Heart left ventricle (tissue), 16 donors: ENCODE measurements at regions not wholly inside any gene's neighbourhood (a gene's known extent, or its start where the extent isn't known, plus 50 kb on each side); places are given as distances from the start of the nearest gene placed in this dataset.

Experiments used
- ATAC-seq, 4 donors: fragments of 200-7000 bp; cut with Tn5 transposase; one replicate each; pipeline ENCODE4 v1.9.1; 2020 to 2022; ENCODE audit warnings: moderate library complexity in 4 of 4, mild to moderate bottlenecking in 3 of 4, moderate number of reproducible peaks in 1 of 4
- DNase-seq, 5 donors: peaks; one replicate each; pipeline ENCODE4 v3.0.0-alpha.2; 2020
- H3K27ac ChIP-seq, 12 donors: fragments of 200-600 bp; sonication (generic) in 4 of 12; one replicate each; pipeline versions ENCODE4 v1.5.0 to v1.8.0; 2016 to 2022; ENCODE audit warnings: mild to moderate bottlenecking in 2 of 12
- H3K27me3 ChIP-seq, 9 donors: fragments of 200-600 bp; sonication (generic) in 2 of 9; one replicate each; pipeline versions ENCODE4 v1.5.1 to v1.8.0; 2016 to 2022; ENCODE audit warnings: mild to moderate bottlenecking in 3 of 9
- H3K36me3 ChIP-seq, 9 donors: fragments of 200-600 bp; sonication (generic) in 2 of 9; one replicate each; pipeline versions ENCODE4 v1.5.0 to v1.8.0; 2018 to 2022; ENCODE audit warnings: mild to moderate bottlenecking in 2 of 9
- H3K4me1 ChIP-seq, 12 donors: fragments of 200-600 bp; sonication (generic) in 4 of 12; one replicate each; pipeline versions ENCODE4 v1.5.0 to v1.8.0; 2016 to 2022; ENCODE audit warnings: mild to moderate bottlenecking in 3 of 12
- H3K4me3 ChIP-seq, 12 donors: fragments of 200-600 bp; sonication (generic) in 4 of 12; one replicate each; pipeline versions ENCODE4 v1.5.0 to v1.8.0; 2017 to 2022; ENCODE audit warnings: mild to moderate bottlenecking in 9 of 12, moderate library complexity in 4 of 12
- H3K9me3 ChIP-seq, 12 donors: fragments of 200-600 bp; sonication (generic) in 4 of 12; one replicate each; pipeline versions ENCODE4 v1.5.0 to v1.8.0; 2016 to 2022; ENCODE audit warnings: mild to moderate bottlenecking in 1 of 12
- POLR2A ChIP-seq, 2 donors: fragments of 450-650 bp; IDR thresholded peaks; one replicate each; pipeline ENCODE4 v1.6.1; 2017; ENCODE audit warnings: antibody characterized with exemption in 2 of 2, mild to moderate bottlenecking in 2 of 2, moderate library complexity in 2 of 2
- WGBS, 4 donors: extraction: QIAGEN DNeasy Blood & Tissue Kit in 2 of 4; methylation state at CpG; one replicate each; pipeline versions ENCODE4 v1.1.5 to v1.1.7; 2013 to 2018; 5-methylcytosine and 5-hydroxymethylcytosine counted together
- intact Hi-C, 10 donors: fragments of 100-400 bp; cut with DNase I; formaldehyde crosslinking; loops; one replicate each; pipeline versions ENCODE4 v1.11.1 to v1.14.2; 2022
- TF ChIP-seq, protein P1 (sequence below), 12 donors: fragments of 200-600 bp; sonication (generic) in 4 of 12; IDR thresholded peaks; one replicate each; pipeline versions ENCODE4 v1.5.0 to v1.8.0; 2018 to 2022; ENCODE audit warnings: antibody characterized with exemption in 12 of 12, mild to moderate bottlenecking in 5 of 12
- donor health status: ischemic (EF 13 %, LVEDD 7.1; RV severe dilation, severe dysfunction).
- donor health status: healthy with polysubstance abuse.
- donor health status: DM: no; HTN: yes; CAD: no.
- donor health status: DM: no; HTN: no; CAD: no.
- donor health status: ischemic (EF 25% LVEDD 6.9; RV normal size, moderate dysfunction).
- donor health status: ischemic (EF 25% LVEDD 5.7; RV mildly dilated, moderate dysfunction).
- donor health status: healthy.
- donor health status: DM: yes; HTN: yes; CAD: no.
- donor health status: ischemic (EF 35%, LVEDD 5.7; RV mildly dilated, moderate dysfunction).
- donor health status: nonischemic (EF 11% LVEDD 7.7; RV severe dilation, severe dysfunction).
- donor health status: DM: yes; HTN: yes; CAD: no.
- donor health status: PGD.
- donor health status: ischemic (EF 29% LVEDD 5.4; RV normal size, mild dysfunction).
- donor health status: nonischemic (EF 23%, LVEDD 6.1; RV moderate dilation, normal function).

DNA sequence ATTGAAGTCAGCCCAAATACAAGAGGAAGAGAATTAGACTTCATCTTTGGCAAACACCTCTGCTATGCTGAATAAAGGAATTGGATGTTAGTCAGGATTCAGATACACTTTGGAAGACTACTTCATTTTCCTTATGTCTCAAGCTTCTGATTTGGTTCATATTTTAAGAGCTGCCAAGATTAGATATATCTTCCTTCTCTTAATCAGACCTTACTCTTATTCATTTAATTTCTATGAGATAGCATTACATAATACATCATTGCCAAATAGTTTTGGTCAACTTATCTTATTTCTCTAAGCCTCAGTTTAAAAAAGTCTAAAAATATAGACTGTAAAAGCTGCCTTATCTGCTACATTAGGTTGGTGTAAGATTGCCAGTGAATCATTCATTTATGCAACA is 330.6 kb upstream of the NAV3 start:
- DNase-seq (no peak), ATAC-seq (no peak)
- Histone ChIP-seq H3K4me3 (no peak overlapping the region), H3K4me1 (no peaks in the 10 kb centered on the region), H3K36me3 (no peaks in the 10 kb centered on the region), H3K9me3 (no peaks in the 10 kb centered on the region), H3K27ac (no peak overlapping the region), H3K27me3 (no peaks in the 10 kb centered on the region)
- intact Hi-C loops = no loop called here
- no peak for TF ChIP-seq POLR2A (IDR thresholded peaks at IDR 0.05)
- TF ChIP-seq, protein P1, sequence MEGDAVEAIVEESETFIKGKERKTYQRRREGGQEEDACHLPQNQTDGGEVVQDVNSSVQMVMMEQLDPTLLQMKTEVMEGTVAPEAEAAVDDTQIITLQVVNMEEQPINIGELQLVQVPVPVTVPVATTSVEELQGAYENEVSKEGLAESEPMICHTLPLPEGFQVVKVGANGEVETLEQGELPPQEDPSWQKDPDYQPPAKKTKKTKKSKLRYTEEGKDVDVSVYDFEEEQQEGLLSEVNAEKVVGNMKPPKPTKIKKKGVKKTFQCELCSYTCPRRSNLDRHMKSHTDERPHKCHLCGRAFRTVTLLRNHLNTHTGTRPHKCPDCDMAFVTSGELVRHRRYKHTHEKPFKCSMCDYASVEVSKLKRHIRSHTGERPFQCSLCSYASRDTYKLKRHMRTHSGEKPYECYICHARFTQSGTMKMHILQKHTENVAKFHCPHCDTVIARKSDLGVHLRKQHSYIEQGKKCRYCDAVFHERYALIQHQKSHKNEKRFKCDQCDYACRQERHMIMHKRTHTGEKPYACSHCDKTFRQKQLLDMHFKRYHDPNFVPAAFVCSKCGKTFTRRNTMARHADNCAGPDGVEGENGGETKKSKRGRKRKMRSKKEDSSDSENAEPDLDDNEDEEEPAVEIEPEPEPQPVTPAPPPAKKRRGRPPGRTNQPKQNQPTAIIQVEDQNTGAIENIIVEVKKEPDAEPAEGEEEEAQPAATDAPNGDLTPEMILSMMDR (IDR thresholded peaks at IDR 0.05) = no peak

DNA sequence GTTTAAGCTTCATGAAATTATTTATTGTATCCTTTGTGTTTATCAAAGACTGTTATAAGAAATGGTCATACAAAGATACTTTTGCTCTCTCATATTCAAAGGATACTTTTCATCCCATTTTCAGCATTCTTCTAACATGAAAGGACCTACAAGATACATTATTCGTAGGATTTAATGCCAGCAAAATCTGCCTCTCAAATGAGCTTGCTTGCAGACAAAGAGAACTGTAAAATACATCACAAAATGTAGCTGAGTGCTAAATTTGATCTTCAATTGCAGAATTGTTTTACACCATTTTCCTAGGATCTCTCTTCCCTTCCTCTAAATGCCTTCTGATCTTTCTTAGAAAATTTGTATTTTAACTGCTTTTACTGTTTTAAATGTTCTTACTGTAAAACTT is 333.0 kb upstream of the NAV3 start:
- Histone ChIP-seq H3K4me1 (peaks cover 0 to 7% (median 0%) of the 10 kb centered on the region in 12 donors), H3K27me3 (no peaks in the 10 kb centered on the region), H3K9me3 (no peaks in the 10 kb centered on the region), H3K36me3 (no peaks in the 10 kb centered on the region), H3K27ac (no peak overlapping the region), H3K4me3 (no peak overlapping the region)
- intact Hi-C loops = no loop called here
- ATAC-seq = no peak
- WGBS, 4 donors = 85 to 92% (median 88%) methylated on average over 1 of the region's 1 CpG
- DNase-seq = no peak
- no peak for TF ChIP-seq POLR2A (IDR thresholded peaks at IDR 0.05)
- TF ChIP-seq, protein P1 (IDR thresholded peaks at IDR 0.05) = no peak

DNA sequence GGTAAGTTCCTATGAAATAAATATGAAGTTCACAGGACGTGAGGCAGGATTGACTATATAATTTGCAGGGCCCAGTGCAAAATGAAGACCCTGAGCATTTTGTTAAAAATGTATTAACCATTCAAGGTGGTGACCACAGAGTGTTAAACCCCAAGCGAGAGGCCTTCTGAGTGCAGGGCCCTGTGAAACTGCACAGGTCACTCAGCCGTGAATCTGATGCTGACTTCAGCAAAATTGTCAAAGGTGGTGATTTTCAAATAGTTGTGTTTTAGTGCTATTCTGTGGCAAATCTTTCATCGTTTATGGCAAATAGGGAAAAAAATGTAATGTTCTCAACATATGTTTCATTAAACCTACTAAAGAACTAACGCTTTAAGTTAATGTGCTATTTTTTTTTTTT is 334.0 kb upstream of the NAV3 start:
- H3K9me3 ChIP-seq = no peaks in the 10 kb centered on the region
- H3K27ac ChIP-seq = no peak overlapping the region
- no peak overlapping the region for H3K4me3 ChIP-seq
- H3K27me3 ChIP-seq = no peaks in the 10 kb centered on the region
- ATAC-seq (no peak), DNase-seq (no peak)
- TF ChIP-seq, protein P1 (IDR thresholded peaks at IDR 0.05) = no peak
- TF ChIP-seq POLR2A (IDR thresholded peaks at IDR 0.05) = no peak
- 92 to 97% (median 95%) methylated on average over 5 of the region's 5 CpGs for WGBS, 4 donors
- intact Hi-C loops = no loop called here
- H3K36me3 ChIP-seq = no peaks in the 10 kb centered on the region
- peaks cover 0 to 7% (median 0%) of the 10 kb centered on the region in 12 donors for H3K4me1 ChIP-seq

DNA sequence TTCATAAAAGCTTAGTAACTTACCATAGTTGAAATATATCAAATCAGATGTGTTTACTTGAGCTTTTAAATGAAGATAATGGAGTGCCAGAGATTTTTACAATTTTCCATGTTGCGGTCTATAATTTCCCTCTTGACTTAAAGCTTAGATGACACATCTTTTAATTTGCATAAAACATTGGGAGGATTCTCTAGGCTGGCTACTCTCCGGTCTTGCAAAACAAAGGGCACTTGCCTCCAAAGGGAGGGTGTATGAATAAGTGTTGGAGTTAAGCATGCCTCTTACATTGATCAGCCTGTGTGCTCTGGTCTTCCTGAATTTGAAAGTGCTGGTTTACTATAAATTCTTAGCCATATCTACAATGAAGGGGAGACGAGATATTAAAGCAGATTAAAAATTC is 336.4 kb upstream of the NAV3 start:
- intact Hi-C loops = no loop called here
- TF ChIP-seq, protein P1 (IDR thresholded peaks at IDR 0.05) = no peak
- Histone ChIP-seq H3K4me1 (peaks cover 0 to 7% (median 0%) of the 10 kb centered on the region in 12 donors), H3K27ac (no peak overlapping the region), H3K9me3 (no peaks in the 10 kb centered on the region), H3K4me3 (no peak overlapping the region), H3K36me3 (no peaks in the 10 kb centered on the region), H3K27me3 (no peaks in the 10 kb centered on the region)
- WGBS, 4 donors = 78 to 94% (median 85%) methylated on average over 3 of the region's 3 CpGs
- DNase-seq (no peak), ATAC-seq (no peak)
